ENCODE measurements at regions not wholly inside any gene's neighbourhood (a gene's known extent, or its start where the extent isn't known, plus 50 kb on each side); places are given as distances from the start of the nearest gene placed in this dataset.

GRCh38 chr1:188424176-188424575 lies 1595.4 kb downstream of the PLA2G4A start:
- Mint-ChIP-seq H3K9me3 (peaks cover 5 to 46% (median 21%) of the 10 kb centered on the region in 6 donors), H3K27me3 (ENCODE audit: low read depth in 3 of 3) (peaks cover 0 to 1% (median 0%) of the 10 kb centered on the region in 3 donors), H3K4me3 (no peak overlapping the region), H3K4me1 (no peaks in the 10 kb centered on the region), H3K36me3 (peaks cover 0 to 8% (median 0%) of the 10 kb centered on the region in 3 donors), H3K27ac (no peak overlapping the region)
- DNase-seq, result no peak

- peaks cover 0 to 1% (median 0%) of the 10 kb centered on the region in 3 donors for H3K27me3 Mint-ChIP-seq (ENCODE audit: low read depth in 3 of 3)
- no peak overlapping the region for H3K4me3 Mint-ChIP-seq
- H3K27ac Mint-ChIP-seq, result no peak overlapping the region
- DNase-seq, result no peak
- no peaks in the 10 kb centered on the region for H3K4me1 Mint-ChIP-seq
- peaks cover 0 to 8% (median 0%) of the 10 kb centered on the region in 3 donors for H3K36me3 Mint-ChIP-seq
- H3K9me3 Mint-ChIP-seq, result peaks cover 7 to 42% (median 22%) of the 10 kb centered on the region in 6 donors
Observed at GRCh38 chr1:188425687-188426086, 1596.9 kb downstream of the PLA2G4A start.

GRCh38 chr1:188426561-188426960 lies 1597.8 kb downstream of the PLA2G4A start:
- Mint-ChIP-seq H3K4me1 (no peaks in the 10 kb centered on the region), H3K4me3 (no peak overlapping the region), H3K27me3 (ENCODE audit: low read depth in 3 of 3) (peaks cover 0 to 1% (median 0%) of the 10 kb centered on the region in 3 donors), H3K27ac (no peak overlapping the region), H3K36me3 (peaks cover 0 to 8% (median 0%) of the 10 kb centered on the region in 3 donors), H3K9me3 (peaks cover 7 to 40% (median 20%) of the 10 kb centered on the region in 6 donors)
- no peak for DNase-seq

GRCh38 chr1:188427642-188428041 lies 1598.9 kb downstream of the PLA2G4A start:
- peaks cover 0 to 1% (median 0%) of the 10 kb centered on the region in 3 donors for H3K27me3 Mint-ChIP-seq (ENCODE audit: low read depth in 3 of 3)
- H3K9me3 Mint-ChIP-seq, result peaks cover 7 to 32% (median 19%) of the 10 kb centered on the region in 6 donors
- H3K36me3 Mint-ChIP-seq, result peaks cover 0 to 8% (median 0%) of the 10 kb centered on the region in 3 donors
- H3K27ac Mint-ChIP-seq, result no peak overlapping the region
- no peak for DNase-seq
- H3K4me1 Mint-ChIP-seq, result no peaks in the 10 kb centered on the region
- no peak overlapping the region for H3K4me3 Mint-ChIP-seq

GRCh38 chr1:188429386-188429785 lies 1600.6 kb downstream of the PLA2G4A start:
- H3K9me3 Mint-ChIP-seq, result peaks cover 7 to 27% (median 15%) of the 10 kb centered on the region in 6 donors
- H3K27ac Mint-ChIP-seq, result no peak overlapping the region
- no peak overlapping the region for H3K4me3 Mint-ChIP-seq
- H3K36me3 Mint-ChIP-seq, result peaks cover 0 to 8% (median 0%) of the 10 kb centered on the region in 3 donors
- peaks cover 0 to 1% (median 0%) of the 10 kb centered on the region in 3 donors for H3K27me3 Mint-ChIP-seq (ENCODE audit: low read depth in 3 of 3)
- DNase-seq, result no peak
- H3K4me1 Mint-ChIP-seq, result no peaks in the 10 kb centered on the region

- Mint-ChIP-seq H3K4me1 (no peaks in the 10 kb centered on the region), H3K27ac (no peak overlapping the region), H3K9me3 (peaks cover 5 to 23% (median 14%) of the 10 kb centered on the region in 6 donors), H3K4me3 (no peak overlapping the region), H3K36me3 (peaks cover 0 to 3% (median 0%) of the 10 kb centered on the region in 3 donors), H3K27me3 (ENCODE audit: low read depth in 3 of 3) (peaks cover 0 to 1% (median 0%) of the 10 kb centered on the region in 3 donors)
- DNase-seq, result no peak
Observed at GRCh38 chr1:188432427-188432826, 1603.7 kb downstream of the PLA2G4A start.

GRCh38 chr1:188433425-188433824 lies 1604.7 kb downstream of the PLA2G4A start:
- Mint-ChIP-seq H3K27me3 (ENCODE audit: low read depth in 3 of 3) (peaks cover 0 to 3% (median 0%) of the 10 kb centered on the region in 3 donors), H3K36me3 (no peaks in the 10 kb centered on the region), H3K27ac (no peak overlapping the region), H3K4me1 (no peaks in the 10 kb centered on the region), H3K9me3 (peaks cover 2 to 26% (median 15%) of the 10 kb centered on the region in 6 donors), H3K4me3 (no peak overlapping the region)
- no peak for DNase-seq

- no peak overlapping the region for H3K27ac Mint-ChIP-seq
- H3K4me3 Mint-ChIP-seq, result no peak overlapping the region
- H3K36me3 Mint-ChIP-seq, result no peaks in the 10 kb centered on the region
- H3K4me1 Mint-ChIP-seq, result no peaks in the 10 kb centered on the region
- peaks cover 0 to 1% (median 0%) of the 10 kb centered on the region in 3 donors for H3K27me3 Mint-ChIP-seq (ENCODE audit: low read depth in 3 of 3)
- DNase-seq, result no peak
- H3K9me3 Mint-ChIP-seq, result peaks cover 7 to 31% (median 10%) of the 10 kb centered on the region in 6 donors
Observed at GRCh38 chr1:188444526-188444925, 1615.8 kb downstream of the PLA2G4A start.

- no peaks in the 10 kb centered on the region for H3K4me1 Mint-ChIP-seq
- no peak overlapping the region for H3K4me3 Mint-ChIP-seq
- DNase-seq, result no peak
- no peaks in the 10 kb centered on the region for H3K27me3 Mint-ChIP-seq (ENCODE audit: low read depth in 3 of 3)
- no peak overlapping the region for H3K27ac Mint-ChIP-seq
- no peaks in the 10 kb centered on the region for H3K36me3 Mint-ChIP-seq
- peaks cover 6 to 40% (median 30%) of the 10 kb centered on the region in 6 donors for H3K9me3 Mint-ChIP-seq
Observed at GRCh38 chr1:188462837-188463236, 1634.1 kb downstream of the PLA2G4A start.

GRCh38 chr1:188463919-188464318 lies 1635.2 kb downstream of the PLA2G4A start:
- no peak overlapping the region for H3K27ac Mint-ChIP-seq
- DNase-seq, result no peak
- H3K36me3 Mint-ChIP-seq, result no peaks in the 10 kb centered on the region
- no peaks in the 10 kb centered on the region for H3K4me1 Mint-ChIP-seq
- H3K9me3 Mint-ChIP-seq, result peaks cover 6 to 42% (median 22%) of the 10 kb centered on the region in 6 donors
- H3K27me3 Mint-ChIP-seq (ENCODE audit: low read depth in 3 of 3), result no peaks in the 10 kb centered on the region
- no peak overlapping the region for H3K4me3 Mint-ChIP-seq

- Mint-ChIP-seq H3K4me3 (no peak overlapping the region), H3K27me3 (ENCODE audit: low read depth in 3 of 3) (no peaks in the 10 kb centered on the region), H3K36me3 (no peaks in the 10 kb centered on the region), H3K9me3 (peaks cover 0 to 28% (median 16%) of the 10 kb centered on the region in 6 donors), H3K27ac (no peak overlapping the region), H3K4me1 (no peaks in the 10 kb centered on the region)
- DNase-seq, result no peak
Observed at GRCh38 chr1:188466539-188466938, 1637.8 kb downstream of the PLA2G4A start.

GRCh38 chr1:188476606-188477005 lies 1647.9 kb downstream of the PLA2G4A start:
- H3K4me3 Mint-ChIP-seq, result no peak overlapping the region
- peaks cover 0 to 2% (median 0%) of the 10 kb centered on the region in 3 donors for H3K27me3 Mint-ChIP-seq (ENCODE audit: low read depth in 3 of 3)
- no peaks in the 10 kb centered on the region for H3K4me1 Mint-ChIP-seq
- peaks cover 4 to 58% (median 31%) of the 10 kb centered on the region in 6 donors for H3K9me3 Mint-ChIP-seq
- no peak overlapping the region for H3K27ac Mint-ChIP-seq
- H3K36me3 Mint-ChIP-seq, result no peaks in the 10 kb centered on the region
- no peak for DNase-seq

- no peaks in the 10 kb centered on the region for H3K27me3 Mint-ChIP-seq (ENCODE audit: low read depth in 3 of 3)
- no peak overlapping the region for H3K4me3 Mint-ChIP-seq
- H3K27ac Mint-ChIP-seq, result no peak overlapping the region
- H3K4me1 Mint-ChIP-seq, result no peaks in the 10 kb centered on the region
- H3K9me3 Mint-ChIP-seq, result peaks cover 3 to 25% (median 16%) of the 10 kb centered on the region in 6 donors
- H3K36me3 Mint-ChIP-seq, result no peaks in the 10 kb centered on the region
- no peak for DNase-seq
Observed at GRCh38 chr1:188489336-188490112, 1660.8 kb downstream of the PLA2G4A start.

- no peak overlapping the region for H3K4me3 Mint-ChIP-seq
- no peaks in the 10 kb centered on the region for H3K4me1 Mint-ChIP-seq
- H3K27ac Mint-ChIP-seq, result no peak overlapping the region
- no peak for DNase-seq
- H3K36me3 Mint-ChIP-seq, result peaks cover 0 to 4% (median 0%) of the 10 kb centered on the region in 3 donors
- peaks cover 7 to 48% (median 31%) of the 10 kb centered on the region in 6 donors for H3K9me3 Mint-ChIP-seq
- no peaks in the 10 kb centered on the region for H3K27me3 Mint-ChIP-seq (ENCODE audit: low read depth in 3 of 3)
Observed at GRCh38 chr1:188496506-188496905, 1667.8 kb downstream of the PLA2G4A start.
